IPS-15b (cell line): ENCODE measurements at regions not wholly inside any gene's neighbourhood (a gene's known extent, or its start where the extent isn't known, plus 50 kb on each side); places are given as distances from the start of the nearest gene placed in this dataset.

Experiments
- H3K27me3 ChIP-seq: one replicate; pipeline ENCODE4 v1.6.1; 2013; ENCODE audit warnings: low read length; ENCODE audit not compliant: control insufficient read depth, insufficient read depth
- H3K36me3 ChIP-seq: one replicate; pipeline ENCODE4 v1.6.1; 2013; ENCODE audit warnings: low read length; ENCODE audit not compliant: control insufficient read depth, insufficient read depth
- H3K4me1 ChIP-seq: one replicate; pipeline ENCODE4 v1.6.1; 2013; ENCODE audit warnings: mild to moderate bottlenecking, low read length; ENCODE audit not compliant: control insufficient read depth, insufficient read depth
- H3K4me3 ChIP-seq: one replicate; pipeline ENCODE4 v1.5.1; 2013; ENCODE audit warnings: low read depth, low read length
- H3K9ac ChIP-seq: one replicate; pipeline ENCODE4 v1.6.1; 2013; ENCODE audit warnings: low read depth, mild to moderate bottlenecking, low read length
- H3K9me3 ChIP-seq: one replicate; pipeline ENCODE4 v1.6.1; 2013; ENCODE audit warnings: mild to moderate bottlenecking, low read length; ENCODE audit not compliant: control insufficient read depth, insufficient read depth

- H3K4me1 ChIP-seq = no peaks in the 10 kb centered on the region
- no peaks in the 10 kb centered on the region for H3K27me3 ChIP-seq
- H3K36me3 ChIP-seq = no peaks in the 10 kb centered on the region
- no peaks in the 10 kb centered on the region for H3K9me3 ChIP-seq
- H3K4me3 ChIP-seq = no peak overlapping the region
- H3K9ac ChIP-seq = no peak overlapping the region
Measured at GRCh38 chr2:236445678-236446077, 123.9 kb upstream of the ACKR3 start.

GRCh38 chr2:236446521-236446920 is 123.1 kb upstream of the ACKR3 start:
- Histone ChIP-seq H3K27me3 (no peaks in the 10 kb centered on the region), H3K9ac (no peak overlapping the region)

GRCh38 chr2:236449167-236449761 is 120.4 kb upstream of the ACKR3 start:
- H3K4me3 ChIP-seq = no peak overlapping the region
- no peaks in the 10 kb centered on the region for H3K27me3 ChIP-seq
- H3K9ac ChIP-seq = no peak overlapping the region
- no peaks in the 10 kb centered on the region for H3K9me3 ChIP-seq
- H3K36me3 ChIP-seq = no peaks in the 10 kb centered on the region
- H3K4me1 ChIP-seq = no peaks in the 10 kb centered on the region

More at GRCh38 chr2:236446521-236446920, 123.1 kb upstream of the ACKR3 start:
- Histone ChIP-seq H3K9me3 (no peaks in the 10 kb centered on the region), H3K36me3 (no peaks in the 10 kb centered on the region), H3K4me1 (no peaks in the 10 kb centered on the region), H3K4me3 (no peak overlapping the region)

GRCh38 chr2:236452238-236452637 is 117.4 kb upstream of the ACKR3 start:
- no peaks in the 10 kb centered on the region for H3K4me1 ChIP-seq
- no peak overlapping the region for H3K9ac ChIP-seq
- H3K27me3 ChIP-seq = no peaks in the 10 kb centered on the region
- no peaks in the 10 kb centered on the region for H3K9me3 ChIP-seq
- H3K36me3 ChIP-seq = no peaks in the 10 kb centered on the region
- H3K4me3 ChIP-seq = no peak overlapping the region

GRCh38 chr2:236454076-236454475 is 115.5 kb upstream of the ACKR3 start:
- Histone ChIP-seq H3K27me3 (no peaks in the 10 kb centered on the region), H3K9me3 (no peaks in the 10 kb centered on the region), H3K36me3 (no peaks in the 10 kb centered on the region), H3K4me3 (no peak overlapping the region), H3K4me1 (no peaks in the 10 kb centered on the region), H3K9ac (no peak overlapping the region)

- Histone ChIP-seq H3K4me3 (no peak overlapping the region), H3K9ac (no peak overlapping the region), H3K36me3 (peaks cover 4% of the 10 kb centered on the region), H3K4me1 (no peaks in the 10 kb centered on the region), H3K27me3 (no peaks in the 10 kb centered on the region), H3K9me3 (no peaks in the 10 kb centered on the region)
Measured at GRCh38 chr2:236459393-236459792, 110.2 kb upstream of the ACKR3 start.

- Histone ChIP-seq H3K4me3 (no peak overlapping the region), H3K9ac (no peak overlapping the region), H3K4me1 (no peaks in the 10 kb centered on the region), H3K36me3 (peaks cover 4% of the 10 kb centered on the region), H3K9me3 (no peaks in the 10 kb centered on the region), H3K27me3 (no peaks in the 10 kb centered on the region)
Measured at GRCh38 chr2:236464140-236464539, 105.5 kb upstream of the ACKR3 start.

- no peaks in the 10 kb centered on the region for H3K36me3 ChIP-seq
- H3K27me3 ChIP-seq = no peaks in the 10 kb centered on the region
- no peak overlapping the region for H3K4me3 ChIP-seq
Measured at GRCh38 chr2:236472720-236473495, 96.7 kb upstream of the ACKR3 start.

GRCh38 chr2:236473691-236474090 is 95.9 kb upstream of the ACKR3 start:
- no peaks in the 10 kb centered on the region for H3K36me3 ChIP-seq
- H3K9ac ChIP-seq = no peak overlapping the region
- H3K9me3 ChIP-seq = no peaks in the 10 kb centered on the region
- H3K27me3 ChIP-seq = no peaks in the 10 kb centered on the region
- peaks cover 3% of the 10 kb centered on the region for H3K4me1 ChIP-seq
- H3K4me3 ChIP-seq = no peak overlapping the region

More at GRCh38 chr2:236472720-236473495, 96.7 kb upstream of the ACKR3 start:
- Histone ChIP-seq H3K4me1 (peaks cover 3% of the 10 kb centered on the region), H3K9me3 (no peaks in the 10 kb centered on the region), H3K9ac (no peak overlapping the region)

GRCh38 chr2:236479814-236480213 is 89.8 kb upstream of the ACKR3 start:
- Histone ChIP-seq H3K4me3 (no peak overlapping the region), H3K9ac (no peak overlapping the region), H3K4me1 (no peaks in the 10 kb centered on the region), H3K36me3 (no peaks in the 10 kb centered on the region), H3K9me3 (no peaks in the 10 kb centered on the region), H3K27me3 (no peaks in the 10 kb centered on the region)

- no peaks in the 10 kb centered on the region for H3K9me3 ChIP-seq
- H3K4me1 ChIP-seq = peaks cover 3% of the 10 kb centered on the region
- H3K36me3 ChIP-seq = no peaks in the 10 kb centered on the region
- no peak overlapping the region for H3K9ac ChIP-seq
- H3K4me3 ChIP-seq = no peak overlapping the region
- H3K27me3 ChIP-seq = no peaks in the 10 kb centered on the region
Measured at GRCh38 chr2:236483102-236483501, 86.5 kb upstream of the ACKR3 start.

GRCh38 chr2:236485519-236485918 is 84.1 kb upstream of the ACKR3 start:
- Histone ChIP-seq H3K4me3 (no peak overlapping the region), H3K9ac (no peak overlapping the region), H3K27me3 (no peaks in the 10 kb centered on the region), H3K9me3 (no peaks in the 10 kb centered on the region), H3K36me3 (no peaks in the 10 kb centered on the region), H3K4me1 (peaks cover 3% of the 10 kb centered on the region)
